ENCODE measurements at regions not wholly inside any gene's neighbourhood (a gene's known extent, or its start where the extent isn't known, plus 50 kb on each side); places are given as distances from the start of the nearest gene placed in this dataset.

DNA sequence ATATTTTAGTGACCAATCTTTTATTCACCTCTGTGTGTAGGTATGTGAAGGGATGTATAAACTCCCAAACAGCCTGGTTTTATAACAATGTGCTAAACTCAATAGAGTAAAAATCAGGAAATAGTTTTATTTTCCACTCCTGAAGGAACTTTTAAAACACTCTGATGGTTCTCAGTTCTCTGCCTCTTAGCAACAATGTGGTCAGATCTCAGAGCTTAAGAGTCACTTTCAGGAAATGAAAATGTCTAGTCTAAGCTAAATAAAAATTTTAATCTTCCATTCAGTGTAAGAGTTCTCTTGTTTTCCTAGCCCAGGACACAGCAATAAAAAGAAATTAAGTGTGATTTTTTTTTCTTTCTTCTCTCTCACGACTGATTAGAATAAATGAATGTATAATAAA is 718.0 kb downstream of the C12orf50 start:
- DNase-seq: no peak

GRCh38 chr12:87310126-87310525 is 719.1 kb downstream of the C12orf50 start:
- DNase-seq: no peak

GRCh38 chr12:87305481-87305880 is 723.7 kb downstream of the C12orf50 start:
- DNase-seq: no peak

DNA sequence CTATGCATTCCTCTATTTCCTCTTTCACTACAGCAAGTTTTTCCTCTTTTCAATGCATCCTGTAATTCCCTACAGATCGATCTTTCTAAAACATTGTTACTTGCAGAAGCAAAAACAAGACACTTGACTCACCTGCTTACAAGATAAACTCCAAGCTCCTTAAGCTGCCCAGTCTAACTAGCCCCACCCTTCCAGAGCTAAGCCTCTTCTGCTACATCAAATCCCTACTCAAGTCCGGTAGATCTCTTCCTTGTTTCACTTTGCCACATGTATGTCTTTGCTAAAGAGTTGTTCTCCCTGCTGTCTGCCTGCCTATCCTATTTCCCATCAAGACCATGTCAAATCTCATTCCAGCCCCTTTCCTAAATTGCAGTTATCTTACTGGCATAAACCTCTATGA is 724.8 kb downstream of the C12orf50 start:
- no peak for DNase-seq

DNA sequence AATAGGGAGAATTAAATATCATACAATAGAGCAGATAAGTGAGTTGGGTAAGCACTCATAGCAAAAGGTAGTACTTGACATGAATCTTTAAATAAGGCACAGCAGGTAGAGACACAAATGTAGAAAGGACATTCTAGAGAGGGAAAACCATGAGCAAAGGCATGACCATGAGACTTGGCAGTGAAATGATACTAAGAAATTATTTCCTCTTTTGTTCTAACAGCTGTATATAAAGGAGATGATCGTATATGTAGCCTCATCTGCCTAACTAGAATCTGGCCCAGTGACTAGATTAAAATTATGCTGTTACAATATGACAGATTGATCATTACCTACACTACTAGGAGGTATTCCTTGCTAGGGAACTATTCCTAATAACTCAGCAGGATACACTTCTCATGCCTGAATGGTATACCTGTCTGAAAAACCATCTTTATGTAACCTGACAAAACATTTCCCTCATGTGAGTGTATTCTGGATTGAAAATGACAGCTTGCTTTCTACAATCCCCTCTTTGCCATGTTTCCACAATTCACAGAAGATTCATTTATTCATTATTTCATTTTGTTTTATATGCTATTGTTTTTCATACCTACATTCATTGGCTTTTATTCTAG is 725.7 kb downstream of the C12orf50 start:
- DNase-seq: no peak

DNA sequence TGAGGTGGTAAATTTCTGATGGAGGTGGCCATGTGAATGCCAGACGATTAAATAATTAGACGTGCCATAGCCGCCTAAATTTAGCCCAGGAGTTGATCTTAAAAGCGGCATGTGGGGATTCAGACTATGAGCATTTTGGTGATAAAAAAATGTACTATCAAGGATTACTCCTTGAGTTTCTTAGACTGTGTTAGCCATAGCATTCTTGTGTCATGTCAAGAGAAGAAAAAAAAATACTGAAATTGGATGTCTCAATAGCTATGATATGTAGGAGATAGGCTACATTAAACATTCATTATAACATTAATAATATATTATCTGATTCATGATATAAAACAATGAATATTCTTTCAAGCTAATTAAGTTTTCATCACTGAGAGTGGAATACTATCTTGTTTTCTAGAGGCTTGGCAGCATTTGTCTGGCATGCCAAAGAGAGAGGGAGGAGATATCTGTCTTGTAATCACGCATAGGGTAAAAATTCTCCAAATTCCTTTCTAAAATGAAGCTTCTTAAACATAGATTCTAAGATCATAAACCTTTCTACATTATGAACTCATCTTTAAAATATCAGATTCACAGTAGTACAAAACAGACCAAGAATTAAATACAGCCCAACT is 727.0 kb downstream of the C12orf50 start:
- no peak for DNase-seq

DNA sequence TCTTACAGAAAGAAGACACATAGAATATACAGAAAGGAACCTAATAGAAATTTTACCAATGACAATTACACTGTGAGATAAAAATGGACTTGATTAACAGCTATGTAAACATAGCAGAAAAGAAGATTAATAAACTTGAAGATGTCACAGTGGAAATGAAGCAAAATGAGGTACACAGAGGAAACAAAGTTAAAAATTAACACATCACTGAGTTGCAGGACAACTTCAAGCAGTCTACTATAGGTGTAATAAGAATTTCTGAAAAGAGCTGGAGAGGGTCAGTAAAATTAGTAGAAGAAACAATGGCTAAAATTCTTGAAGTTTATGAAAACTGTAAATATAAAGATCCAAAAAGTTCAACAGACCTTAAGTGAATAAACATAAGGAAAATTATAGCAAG is 738.7 kb downstream of the C12orf50 start:
- DNase-seq: no peak

DNA sequence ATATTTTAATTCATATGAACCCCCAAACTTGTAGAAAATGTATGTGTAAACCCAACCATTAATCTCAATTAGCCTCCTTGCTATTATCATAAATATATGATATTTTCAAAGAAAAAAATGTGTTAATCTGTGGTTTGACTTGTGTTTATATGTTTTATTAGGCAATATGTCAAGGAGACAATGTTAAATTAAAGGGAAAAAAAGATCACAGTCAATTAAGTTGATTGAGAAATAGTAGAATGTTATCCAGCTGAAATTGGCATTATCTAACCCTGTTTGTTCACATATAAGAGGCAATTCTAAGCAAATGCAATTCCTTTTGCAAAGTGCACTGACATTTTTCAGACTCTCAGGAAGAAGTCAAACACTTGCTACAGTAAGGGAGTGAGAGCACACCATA is 745.3 kb downstream of the C12orf50 start:
- no peak for DNase-seq

GRCh38 chr12:87283111-87283510 is 746.1 kb downstream of the C12orf50 start:
- DNase-seq: no peak

- no peak for DNase-seq
These were observed 748.3 kb downstream of the C12orf50 start for GRCh38 chr12:87280893-87281292.

GRCh38 chr12:87280356-87280755 is 748.8 kb downstream of the C12orf50 start:
- no peak for DNase-seq

GRCh38 chr12:87274594-87275245 is 754.5 kb downstream of the C12orf50 start:
- DNase-seq: no peak

GRCh38 chr12:87272851-87273250 is 756.4 kb downstream of the C12orf50 start:
- DNase-seq: no peak

- DNase-seq: no peak
These were observed 758.3 kb downstream of the C12orf50 start for GRCh38 chr12:87270919-87271318.

DNA sequence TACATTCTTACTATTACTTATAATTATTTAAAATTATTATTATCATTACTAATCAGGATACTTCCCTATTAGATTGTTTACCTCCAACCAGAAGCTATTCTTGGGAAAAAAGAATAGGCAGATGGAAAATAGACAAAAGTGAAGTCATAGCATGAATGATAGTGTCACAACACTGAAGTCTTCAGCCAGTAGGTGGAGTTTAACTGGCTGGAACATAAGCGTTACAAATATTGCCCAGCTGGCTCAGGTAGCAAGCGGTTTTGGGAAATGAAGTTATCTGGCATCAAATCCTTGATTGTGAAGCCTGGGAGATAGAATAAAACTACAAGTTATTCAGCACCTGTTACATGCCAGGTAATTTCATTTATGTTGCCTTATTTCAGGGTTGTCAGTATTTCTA is 762.9 kb downstream of the C12orf50 start:
- no peak for DNase-seq

DNA sequence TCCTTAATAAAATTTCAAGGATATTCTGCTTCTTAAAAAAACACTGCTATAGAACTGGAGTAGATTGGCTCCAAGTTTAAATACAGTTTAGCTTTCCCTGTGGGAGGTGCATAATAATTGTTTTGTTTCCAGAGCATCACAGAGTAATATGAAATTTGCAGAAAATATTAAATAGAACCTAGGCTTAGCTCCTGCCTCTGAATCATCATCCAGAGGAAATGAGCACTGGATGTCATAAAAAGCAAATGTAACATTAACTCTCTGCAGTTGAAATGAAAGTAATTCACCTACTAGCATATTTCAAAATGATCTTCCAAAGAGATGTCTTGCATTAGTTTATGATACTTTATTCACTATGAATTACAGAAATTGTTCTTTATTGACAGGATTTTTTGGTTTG is 769.8 kb downstream of the C12orf50 start:
- no peak for DNase-seq

- DNase-seq: no peak
These were observed 774.7 kb downstream of the C12orf50 start for GRCh38 chr12:87254381-87255030.

- DNase-seq: no peak
These were observed 776.0 kb downstream of the C12orf50 start for GRCh38 chr12:87253157-87253556.

- DNase-seq: no peak
These were observed 782.5 kb downstream of the C12orf50 start for GRCh38 chr12:87246726-87247125.

DNA sequence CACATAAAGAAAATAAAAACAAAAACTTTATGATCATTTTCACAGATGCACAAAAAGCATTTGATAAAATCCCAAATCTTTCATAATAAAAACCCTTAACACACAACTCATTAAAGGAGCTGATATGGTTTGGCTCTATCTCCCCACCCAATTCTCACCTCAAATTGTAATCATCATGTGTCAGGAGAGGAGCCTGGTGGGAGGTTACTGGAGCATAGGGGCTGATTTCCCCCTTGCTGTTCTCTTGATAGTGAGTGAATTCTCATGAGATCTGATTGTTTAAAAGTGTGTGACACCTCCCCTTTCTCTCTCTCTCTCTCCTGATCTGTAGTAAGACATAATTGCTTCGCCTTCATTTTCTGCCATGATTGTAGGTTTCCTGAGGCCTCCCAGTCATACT is 790.7 kb downstream of the C12orf50 start:
- no peak for DNase-seq

GRCh38 chr12:87234898-87235297 is 794.3 kb downstream of the C12orf50 start:
- no peak for DNase-seq

GRCh38 chr12:87233671-87234070 is 795.5 kb downstream of the C12orf50 start:
- no peak for DNase-seq

DNA sequence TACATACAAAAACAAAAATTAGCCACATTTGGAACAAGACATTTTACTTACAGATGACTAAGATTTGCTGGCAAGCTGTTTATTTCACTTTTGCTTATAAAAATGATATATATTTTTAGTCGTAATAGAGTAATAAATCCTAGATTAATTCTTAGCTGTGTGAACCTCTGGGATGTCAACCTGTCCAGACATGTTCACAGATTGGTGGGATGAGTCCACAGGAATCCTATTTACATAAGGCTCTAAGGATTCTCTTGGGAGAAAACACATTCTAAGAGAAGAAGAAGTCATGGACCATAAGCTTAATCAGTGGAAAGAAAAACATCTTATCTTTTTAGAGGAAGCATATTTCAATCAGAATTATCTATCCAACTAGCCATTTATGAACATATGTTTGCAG is 797.4 kb downstream of the C12orf50 start:
- no peak for DNase-seq

DNA sequence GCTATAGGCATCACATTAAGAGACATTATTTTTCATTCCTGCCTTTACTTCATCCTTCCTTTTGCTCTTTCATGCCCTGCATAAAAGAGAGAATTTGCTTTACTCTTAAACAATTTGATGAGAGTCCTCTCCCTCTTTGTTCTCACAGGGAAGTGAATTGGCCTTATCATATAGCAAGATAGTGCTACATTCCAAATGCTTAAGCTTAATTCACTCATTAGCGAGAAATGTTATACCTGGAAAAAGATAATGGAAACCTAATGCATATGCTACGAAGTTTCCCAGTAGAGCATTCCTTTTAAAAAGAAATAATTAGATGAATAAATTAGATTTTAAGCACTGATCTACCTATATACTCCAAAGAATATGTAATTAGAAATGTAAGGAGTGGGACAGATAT is 798.8 kb downstream of the C12orf50 start:
- DNase-seq: no peak

Measured in stimulated activated CD4-positive, alpha-beta T cell treated with anti-CD3 and anti-CD28 coated beads, Interleukin-2, amount 100 ng/mL, for 48 hours (primary cell).